Calu3 (cell line): ENCODE measurements at regions not wholly inside any gene's neighbourhood (a gene's known extent, or its start where the extent isn't known, plus 50 kb on each side); places are given as distances from the start of the nearest gene placed in this dataset.

ENCODE experiments used
- BruUV-seq: library from RNA; stranded (reverse); fragments of 400-500 nt; replicated peaks from 2 replicates; lab custom pipeline; 2021; lab: Mats Ljungman, UMichigan
- CTCF ChIA-PET: fragments of 300-600 bp; sonication (Branson Sonifier 250); formaldehyde crosslinking; loops from one replicate; lab custom pipeline; 2022; ENCODE audit warnings: antibody characterized with exemption; lab: Charles Lee
- DNase-seq: peaks from one replicate; pipeline ENCODE4 v3.0.0; 2022
- H3K27ac Mint-ChIP-seq: one replicate; pipeline ENCODE4 v1.8.0; 2022; ENCODE audit warnings: mixed read lengths; ENCODE audit not compliant: unreplicated experiment
- H3K27me3 Mint-ChIP-seq: one replicate; pipeline ENCODE4 v1.8.0; 2022; ENCODE audit warnings: mixed read lengths; ENCODE audit not compliant: unreplicated experiment
- H3K36me3 Mint-ChIP-seq: one replicate; pipeline ENCODE4 v1.8.0; 2022; ENCODE audit warnings: mild to moderate bottlenecking, moderate library complexity, mixed read lengths; ENCODE audit not compliant: insufficient read depth, unreplicated experiment
- H3K4me1 Mint-ChIP-seq: one replicate; pipeline ENCODE4 v1.8.0; 2022; ENCODE audit warnings: mild to moderate bottlenecking, low read depth, mixed read lengths; ENCODE audit not compliant: unreplicated experiment
- H3K4me3 Mint-ChIP-seq: one replicate; pipeline ENCODE4 v1.8.0; 2022; ENCODE audit warnings: mild to moderate bottlenecking, low read depth, moderate library complexity, mixed read lengths; ENCODE audit not compliant: unreplicated experiment
- H3K9me3 Mint-ChIP-seq: one replicate; pipeline ENCODE4 v1.8.0; 2022; ENCODE audit warnings: low read depth, mixed read lengths; ENCODE audit not compliant: unreplicated experiment
- CTCF ChIP-seq: fragments of 200-600 bp; IDR thresholded peaks from one replicate; pipeline ENCODE4 v1.8.0; 2022; ENCODE audit warnings: antibody characterized with exemption; ENCODE audit not compliant: unreplicated experiment
- intact Hi-C: fragments of 100-400 bp; cut with micrococcal nuclease; formaldehyde crosslinking; loops from one replicate; pipeline ENCODE4 v1.10.0; 2022; ENCODE audit not compliant: unreplicated experiment

- Mint-ChIP-seq H3K4me1 (no peaks in the 10 kb centered on the region), H3K4me3 (no peak overlapping the region), H3K27me3 (no peaks in the 10 kb centered on the region), H3K36me3 (no peaks in the 10 kb centered on the region), H3K27ac (no peak overlapping the region), H3K9me3 (no peaks in the 10 kb centered on the region)
- BruUV-seq, result no TSS peak
- no peak for DNase-seq
- CTCF ChIA-PET, result no interaction called here
- intact Hi-C loops, result no loop called here
- no peak for TF ChIP-seq CTCF
These were observed 101.4 kb downstream of the RMI2 start for GRCh38 chr16:11446566-11447119.

- intact Hi-C loops, result no loop called here
- Mint-ChIP-seq H3K9me3 (no peaks in the 10 kb centered on the region), H3K27me3 (no peaks in the 10 kb centered on the region), H3K4me1 (no peaks in the 10 kb centered on the region), H3K27ac (no peak overlapping the region), H3K36me3 (no peaks in the 10 kb centered on the region), H3K4me3 (no peak overlapping the region)
- no TSS peak for BruUV-seq
- CTCF ChIA-PET, result no interaction called here
- DNase-seq, result no peak
- no peak for TF ChIP-seq CTCF
These were observed 102.0 kb downstream of the RMI2 start for GRCh38 chr16:11447272-11447671.

DNA sequence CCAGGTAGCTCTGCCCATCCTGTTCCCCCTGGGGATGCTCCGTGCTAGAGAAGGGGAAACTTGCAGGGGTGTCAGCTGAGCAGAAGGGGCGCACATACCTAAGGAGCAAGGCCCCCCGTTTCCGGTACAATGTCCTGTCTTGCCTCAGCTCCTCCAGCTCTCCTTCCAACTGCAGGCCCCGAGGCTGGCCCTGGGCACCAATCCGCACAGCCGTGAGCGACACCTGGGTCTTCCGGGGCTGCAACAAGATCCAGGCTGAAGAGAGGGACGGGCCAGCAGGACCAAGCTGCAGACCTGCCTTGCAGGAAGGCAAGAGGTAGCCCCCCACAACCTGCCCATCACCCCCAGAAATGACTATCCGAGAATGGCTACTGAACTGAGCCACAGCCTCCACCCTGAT, 102.6 kb downstream of the RMI2 start:
- no peak for DNase-seq
- H3K9me3 Mint-ChIP-seq, result no peaks in the 10 kb centered on the region
- no peak for TF ChIP-seq CTCF

DNA sequence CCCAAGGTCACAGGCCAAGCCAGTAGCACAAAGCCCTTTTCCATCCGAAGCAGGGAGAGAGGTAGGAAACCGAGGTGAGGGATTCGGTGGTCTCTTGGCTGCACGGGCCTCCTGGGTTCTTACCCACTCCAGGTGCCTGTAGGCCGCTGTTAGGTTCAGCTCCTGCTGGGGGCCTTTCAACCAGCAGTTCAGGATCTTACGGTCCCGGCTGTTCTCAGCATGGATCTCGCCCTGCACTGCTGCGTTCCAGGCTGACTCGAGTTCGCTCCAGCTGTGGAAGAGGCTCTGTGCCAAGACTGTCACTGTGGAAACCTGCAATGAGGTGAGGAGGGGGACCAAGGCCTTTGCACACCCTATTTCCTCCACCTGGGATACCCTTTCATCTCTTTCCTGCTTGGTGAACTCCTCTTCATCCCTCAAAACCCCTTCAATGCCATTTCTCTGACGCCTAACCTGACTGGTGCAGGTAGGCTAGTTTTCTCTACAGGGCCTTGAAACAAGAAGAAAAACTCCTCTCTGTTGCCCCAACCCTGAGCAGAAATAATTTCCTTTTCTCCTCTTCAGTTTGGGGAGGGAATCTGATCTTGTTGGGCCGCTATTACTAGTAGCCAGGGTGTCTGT, 103.6 kb downstream of the RMI2 start:
- DNase-seq, result no peak
- no peak overlapping the region for H3K4me3 Mint-ChIP-seq
- no TSS peak for BruUV-seq
- intact Hi-C loops, result no loop called here
- H3K27ac Mint-ChIP-seq, result no peak overlapping the region
- H3K36me3 Mint-ChIP-seq, result no peaks in the 10 kb centered on the region
- peaks cover 6% of the 10 kb centered on the region for H3K4me1 Mint-ChIP-seq
- H3K27me3 Mint-ChIP-seq, result no peaks in the 10 kb centered on the region
- no peaks in the 10 kb centered on the region for H3K9me3 Mint-ChIP-seq
- TF ChIP-seq CTCF, result no peak
- CTCF ChIA-PET, result no interaction called here

More for the DNA sequence above, 102.6 kb downstream of the RMI2 start:
- BruUV-seq, result no TSS peak
- peaks cover 2% of the 10 kb centered on the region for H3K4me1 Mint-ChIP-seq
- H3K4me3 Mint-ChIP-seq, result no peak overlapping the region
- H3K27me3 Mint-ChIP-seq, result no peaks in the 10 kb centered on the region
- H3K27ac Mint-ChIP-seq, result no peak overlapping the region
- intact Hi-C loops, result no loop called here
- CTCF ChIA-PET, result no interaction called here
- H3K36me3 Mint-ChIP-seq, result no peaks in the 10 kb centered on the region
